Kidney tubule cell (primary cell): ENCODE measurements at regions not wholly inside any gene's neighbourhood (a gene's known extent, or its start where the extent isn't known, plus 50 kb on each side); places are given as distances from the start of the nearest gene placed in this dataset.

Source experiments
- DNase-seq: peaks from one replicate; pipeline ENCODE4 v3.0.0-alpha.2; 2018; ENCODE audit warnings: low spot score

DNA sequence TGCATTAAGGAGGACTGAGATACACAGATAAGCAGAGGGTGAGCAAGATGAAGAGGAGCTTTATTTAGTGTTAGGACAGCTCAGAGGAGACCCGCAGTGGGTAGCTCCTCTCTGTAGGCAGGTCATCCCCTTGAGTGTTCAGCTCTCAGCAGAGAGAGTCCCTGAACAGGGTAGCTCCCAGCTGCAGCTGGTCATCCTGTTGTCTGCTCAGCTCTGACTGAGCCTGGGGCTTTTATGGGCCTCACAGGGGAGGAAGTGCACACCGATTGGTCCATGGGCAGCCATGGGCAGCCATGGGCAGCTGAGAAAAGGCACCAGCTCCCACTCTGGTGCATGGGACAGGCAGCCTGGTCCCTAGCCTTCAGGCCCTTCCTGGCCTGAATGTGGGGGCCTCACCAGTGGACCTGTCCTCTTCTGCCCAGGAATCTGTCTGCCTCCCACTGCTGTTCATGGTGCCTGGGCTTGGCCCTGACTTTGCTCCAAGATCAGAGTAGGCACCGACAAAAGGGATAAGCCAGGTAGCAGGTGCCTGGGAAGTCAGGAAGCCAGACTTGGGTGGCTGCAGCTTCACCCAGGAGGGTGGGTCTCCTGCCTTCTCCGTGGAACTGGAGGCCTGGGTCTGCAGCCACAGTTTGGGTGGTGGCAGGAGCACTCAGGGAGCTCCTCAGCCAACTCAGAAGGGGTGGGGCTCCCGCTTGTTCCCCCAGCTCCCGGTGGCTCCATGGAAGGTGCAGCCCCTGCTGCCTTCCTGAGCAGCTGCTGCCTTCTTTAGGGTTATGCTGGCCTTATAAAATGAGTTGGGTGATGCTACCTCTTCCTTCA lies 54.7 kb downstream of the MYEOV start:
- DNase-seq, result no peak

DNA sequence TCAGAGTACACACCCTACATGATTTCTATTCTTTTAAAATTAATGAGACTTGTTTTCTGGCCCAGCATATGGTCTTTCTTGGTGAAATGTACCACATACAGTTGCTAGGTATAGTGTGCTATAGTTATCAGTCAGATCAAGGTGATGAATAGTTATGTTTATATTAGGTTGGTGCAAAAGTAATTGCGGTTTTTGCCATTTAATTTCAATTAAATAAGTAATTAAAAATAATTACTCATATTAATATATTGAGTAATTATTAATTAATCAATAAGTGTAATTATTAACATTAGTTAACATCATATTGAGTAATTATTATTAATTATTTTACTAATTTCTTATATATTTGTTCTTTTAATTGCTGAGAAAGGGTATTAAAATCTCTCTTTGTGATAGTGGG lies 56.1 kb downstream of the MYEOV start:
- DNase-seq, result no peak

DNA sequence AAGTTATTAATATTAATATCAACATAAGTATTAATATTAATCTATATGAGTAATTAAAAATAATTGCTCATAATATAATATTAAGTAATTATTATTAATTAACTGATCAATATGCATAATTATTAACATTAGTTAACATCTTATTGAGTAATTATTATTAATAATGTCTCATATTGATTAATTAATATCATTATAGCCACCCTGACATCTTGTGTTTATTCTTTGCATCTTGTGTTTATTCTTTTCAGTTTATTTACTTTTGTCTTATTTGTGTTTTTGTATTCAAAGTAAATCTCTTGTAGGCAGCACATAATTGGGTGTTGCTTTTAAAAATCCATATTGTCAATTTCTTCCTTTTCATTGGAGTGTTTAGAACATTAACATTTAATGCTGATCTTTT lies 56.6 kb downstream of the MYEOV start:
- no peak for DNase-seq

DNA sequence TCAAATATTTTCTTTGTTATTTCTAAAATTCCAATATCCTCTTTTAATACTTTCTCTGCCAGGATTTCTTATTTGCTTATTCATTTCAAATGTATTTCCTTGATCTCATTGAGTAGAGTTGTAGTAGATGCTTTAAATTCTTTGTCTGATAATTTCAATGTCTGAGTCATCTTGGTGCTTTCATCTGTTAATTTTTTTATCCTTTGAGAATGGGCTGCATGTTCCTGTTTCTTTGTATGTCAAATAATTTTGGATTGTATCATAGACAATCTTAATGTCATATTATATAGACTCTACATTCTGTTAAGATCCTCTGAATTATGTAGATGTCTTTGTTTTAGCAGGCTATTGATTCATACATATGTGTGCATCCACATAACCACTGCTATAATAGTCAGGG lies 57.5 kb downstream of the MYEOV start:
- DNase-seq, result peak; percentile 83

DNA sequence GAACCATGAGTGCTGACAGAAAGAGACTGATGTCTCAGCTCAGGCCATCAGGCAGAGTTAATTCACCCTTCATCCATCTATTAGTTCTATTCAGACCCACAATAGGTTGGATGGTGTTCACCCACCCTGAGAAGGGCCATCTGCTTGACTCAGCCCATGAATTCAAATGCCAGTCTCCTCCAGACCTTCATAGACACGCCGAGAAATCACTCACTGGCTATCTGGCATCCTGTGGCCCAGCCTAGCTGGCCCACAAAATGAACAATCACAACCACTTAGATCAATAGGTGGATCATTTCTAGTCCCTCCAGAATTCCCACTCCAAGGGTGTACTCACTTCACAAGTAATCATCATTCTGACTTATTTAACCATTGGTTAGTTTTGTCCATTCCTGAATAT lies 58.2 kb downstream of the MYEOV start:
- peak; percentile 74 for DNase-seq

DNA sequence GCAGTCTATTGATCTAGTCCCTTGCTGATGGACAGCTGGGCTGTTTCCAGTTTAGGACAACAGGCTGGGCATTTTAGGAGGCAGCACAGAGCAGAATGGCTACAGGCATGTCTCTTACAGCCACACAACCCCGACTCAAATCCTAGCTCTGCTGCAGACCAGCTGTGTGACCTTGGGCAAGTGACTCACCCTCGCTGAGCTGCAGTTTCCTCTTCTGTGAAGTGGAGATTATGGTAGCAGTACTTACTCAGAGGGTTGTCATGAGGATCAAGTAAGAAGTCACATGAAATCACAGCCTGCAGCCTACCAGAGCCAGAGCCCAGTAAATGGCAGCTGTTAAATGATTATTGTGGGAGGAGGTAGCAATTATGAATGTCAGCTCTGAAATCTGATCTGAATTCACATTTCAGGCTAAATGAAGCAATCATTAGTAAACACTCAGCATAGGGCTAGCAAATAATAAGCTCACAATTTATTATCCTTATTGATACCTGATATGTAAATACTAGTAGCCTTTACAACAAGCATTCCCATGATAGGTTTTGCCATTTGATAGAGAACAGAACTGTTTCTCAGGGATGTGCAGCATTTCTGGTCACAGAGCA lies 58.9 kb downstream of the MYEOV start:
- DNase-seq, result peak; percentile 97

DNA sequence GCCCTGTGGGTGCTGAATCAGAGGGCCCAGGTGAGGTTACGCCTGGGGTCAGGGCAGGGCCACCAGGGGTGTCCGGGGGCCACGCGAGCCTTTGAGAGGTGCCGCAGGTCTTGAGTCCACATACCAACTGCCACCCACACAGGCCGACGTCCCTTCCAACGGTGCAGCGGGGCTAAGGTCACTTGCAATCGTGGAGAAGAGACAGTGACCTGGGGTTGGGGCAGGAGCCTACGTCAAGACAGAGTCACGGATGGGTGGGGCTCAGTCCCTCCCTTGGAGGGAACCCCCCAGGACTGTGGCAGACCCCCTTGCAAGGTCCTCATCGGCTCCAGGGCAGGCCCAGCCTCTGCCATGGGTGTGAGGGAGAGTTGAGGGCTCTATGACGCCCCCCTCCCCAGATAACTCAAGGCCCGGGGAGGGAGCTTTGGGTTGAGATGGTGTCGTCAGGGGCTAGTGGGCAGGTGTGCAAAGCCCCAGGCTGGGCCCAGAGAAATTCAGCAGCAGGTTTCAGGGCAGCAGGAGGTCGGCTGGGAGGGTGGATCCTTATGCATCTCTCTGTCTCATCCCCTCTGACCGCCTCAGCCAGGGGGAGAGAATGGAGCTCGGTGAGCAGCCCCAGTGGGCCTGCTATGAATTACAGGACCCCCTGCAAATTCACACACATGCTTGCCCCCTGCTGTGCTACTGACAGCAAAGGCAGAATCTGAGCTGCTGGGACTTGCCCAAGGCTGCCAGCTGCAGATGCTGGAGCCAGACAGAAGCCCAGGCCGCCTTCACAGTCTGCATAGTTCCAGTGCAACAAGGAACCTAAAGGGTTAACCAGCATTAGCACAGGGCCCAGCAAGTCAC lies 60.0 kb downstream of the MYEOV start:
- DNase-seq, result no peak

DNA sequence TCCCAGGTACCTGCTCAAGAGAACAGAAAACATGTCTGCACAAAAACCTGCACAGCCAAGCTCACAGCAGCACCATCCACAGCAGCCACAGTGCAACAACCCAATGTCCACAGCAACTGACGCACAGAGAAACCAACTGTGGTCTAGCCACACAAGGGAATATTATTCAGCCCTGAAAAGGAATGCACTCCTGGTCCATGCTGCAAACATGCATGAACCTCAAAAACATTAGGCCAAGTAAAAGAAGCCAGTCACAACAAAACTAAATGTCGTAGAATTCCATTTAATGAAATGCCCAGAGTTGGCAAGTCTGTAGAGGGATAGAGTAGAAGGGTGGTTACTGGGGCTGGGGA lies 60.6 kb downstream of the MYEOV start:
- DNase-seq, result no peak

DNA sequence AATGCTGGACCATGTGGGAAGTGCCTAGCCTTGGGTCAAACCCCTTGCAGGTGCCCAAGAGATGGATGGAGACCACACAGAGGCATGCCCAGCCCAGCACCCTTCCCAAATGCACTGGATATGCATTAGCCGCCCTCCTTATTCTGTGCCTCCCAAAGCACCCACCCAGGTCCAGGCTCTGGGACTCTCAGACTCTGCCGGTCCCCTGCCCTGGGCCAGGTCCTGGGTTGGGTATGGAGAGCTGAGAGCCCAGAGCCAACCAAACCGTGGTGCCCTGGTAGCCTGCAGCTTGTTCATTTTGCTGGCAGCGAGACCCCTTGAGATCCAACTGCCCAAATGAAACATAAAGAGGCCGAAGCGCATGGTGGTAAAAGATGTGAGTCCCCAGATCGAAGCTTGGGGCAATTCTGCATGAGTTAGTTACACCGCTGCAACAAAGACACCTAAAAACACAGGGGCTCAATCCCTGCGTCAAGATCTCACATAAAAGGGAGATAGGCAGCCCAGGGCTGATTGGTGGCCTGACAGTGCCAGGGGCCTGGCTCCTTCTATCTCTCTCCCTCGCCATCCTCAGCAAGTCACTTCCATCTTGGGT lies 61.5 kb downstream of the MYEOV start:
- DNase-seq, result no peak

DNA sequence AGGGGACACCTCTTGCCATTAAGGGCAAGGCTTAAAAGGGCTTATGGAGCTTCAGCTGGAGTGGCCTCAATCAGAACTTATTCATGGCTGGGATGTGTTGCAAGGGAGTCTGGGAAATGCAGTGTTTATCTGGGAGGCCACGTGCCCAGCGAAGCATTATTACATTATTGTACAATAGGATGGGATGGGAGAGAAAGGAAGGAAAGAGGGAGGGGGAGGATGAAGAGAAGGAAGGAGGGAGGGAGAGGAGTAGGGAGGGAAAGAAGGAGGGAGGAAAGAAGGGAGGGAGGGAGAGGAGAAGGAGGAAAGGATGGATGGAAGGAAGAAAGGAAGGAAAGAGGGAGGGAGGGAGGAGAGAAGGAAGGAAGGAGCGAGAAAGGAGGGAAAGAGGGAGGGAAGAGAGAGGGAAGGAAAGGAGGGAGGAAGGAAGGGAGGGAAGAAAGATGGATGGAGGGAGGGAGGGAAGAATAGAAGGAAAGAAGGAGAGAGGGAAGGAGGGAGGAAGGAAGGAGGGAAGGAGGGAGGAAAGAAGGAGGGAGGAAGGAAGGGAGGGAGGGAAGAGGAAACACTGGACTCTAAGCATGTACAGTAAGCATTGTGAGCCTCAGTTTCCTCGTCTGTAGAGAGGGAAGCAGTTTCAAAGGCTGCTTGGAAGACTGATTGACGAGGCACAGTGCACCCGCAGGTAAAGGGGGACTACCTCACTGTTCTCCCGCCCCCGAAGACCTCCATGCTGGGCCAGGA lies 62.2 kb downstream of the MYEOV start:
- no peak for DNase-seq

DNA sequence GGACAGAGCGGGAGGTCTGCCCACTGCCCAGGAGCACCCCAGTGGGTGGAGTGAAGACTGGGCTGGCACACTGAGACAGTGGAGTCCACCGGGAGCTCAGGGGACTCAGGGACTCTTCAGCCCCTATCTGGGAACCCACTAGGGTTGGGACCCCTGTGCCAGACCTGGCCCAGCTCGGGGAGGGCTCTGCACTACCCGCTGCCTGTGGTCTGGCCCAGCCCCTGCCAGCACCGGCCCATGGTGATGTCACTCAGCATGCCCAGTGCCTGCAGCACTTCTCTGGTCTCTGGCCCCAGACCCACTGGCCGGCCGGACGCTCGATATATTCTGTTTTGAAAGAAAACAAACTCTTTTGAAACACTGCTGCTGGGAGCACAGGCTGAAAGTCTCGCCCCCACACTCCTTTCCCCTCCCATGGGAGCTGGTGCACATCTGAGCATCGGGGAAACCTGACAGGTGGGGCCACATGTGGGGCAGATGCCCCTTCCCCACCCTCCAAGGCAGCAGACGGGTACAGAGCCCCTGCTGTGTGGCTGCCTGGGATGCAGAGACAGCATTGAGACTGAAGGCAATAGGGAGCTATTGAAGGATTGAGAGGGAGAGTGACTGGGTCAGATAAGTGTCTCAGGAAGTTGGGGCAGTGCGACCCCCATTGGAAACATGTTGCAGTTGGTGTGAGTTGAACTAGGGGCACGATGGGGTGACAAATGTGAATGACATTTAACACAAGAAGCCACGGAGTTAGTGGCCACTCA lies 62.9 kb downstream of the MYEOV start:
- DNase-seq, result no peak

DNA sequence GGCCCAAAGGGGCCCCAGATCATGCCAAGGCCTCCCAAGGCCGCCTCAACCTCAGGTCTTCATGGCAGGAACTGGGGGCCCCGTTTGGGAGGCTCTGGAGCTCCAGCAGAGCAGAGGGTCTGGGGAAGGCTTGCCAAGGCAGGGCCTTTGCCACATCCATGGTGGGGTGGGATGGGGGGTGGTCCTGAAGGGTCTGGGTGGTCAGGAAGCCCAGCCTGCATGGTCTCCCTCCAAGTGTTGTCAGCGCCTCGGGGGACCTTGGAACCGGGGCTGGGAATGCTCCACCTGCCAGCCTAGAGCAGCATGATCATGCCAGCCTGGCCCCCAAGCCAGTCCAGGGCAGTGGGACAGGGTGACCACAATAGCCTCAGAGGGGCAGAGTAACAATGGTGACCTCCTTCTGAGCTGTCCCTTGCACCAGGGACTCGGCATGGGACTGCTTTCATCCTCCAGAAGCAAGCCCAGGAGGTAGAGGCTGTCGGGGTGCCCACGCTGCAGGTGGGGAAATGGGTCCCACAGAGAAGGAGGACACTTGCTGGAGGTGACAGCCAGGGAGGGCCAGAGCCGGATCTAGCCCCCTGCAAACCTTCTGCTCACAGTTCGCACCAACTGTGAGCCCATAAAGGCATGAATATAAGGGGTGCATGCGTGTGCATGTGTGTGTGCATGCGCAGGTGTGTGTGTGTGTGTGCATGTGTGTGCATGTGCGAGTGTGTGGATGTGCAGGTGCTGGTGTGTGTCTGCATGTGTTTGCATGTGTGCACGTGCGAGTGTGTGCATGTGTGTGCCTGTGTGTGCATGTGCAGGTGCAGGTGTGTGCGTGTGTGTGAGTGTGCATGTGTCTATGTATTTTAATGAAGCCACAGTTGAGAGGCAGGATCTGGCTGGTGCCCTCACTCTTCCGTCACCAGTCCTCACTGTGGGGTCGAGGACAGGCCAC lies 63.8 kb downstream of the MYEOV start:
- no peak for DNase-seq

DNA sequence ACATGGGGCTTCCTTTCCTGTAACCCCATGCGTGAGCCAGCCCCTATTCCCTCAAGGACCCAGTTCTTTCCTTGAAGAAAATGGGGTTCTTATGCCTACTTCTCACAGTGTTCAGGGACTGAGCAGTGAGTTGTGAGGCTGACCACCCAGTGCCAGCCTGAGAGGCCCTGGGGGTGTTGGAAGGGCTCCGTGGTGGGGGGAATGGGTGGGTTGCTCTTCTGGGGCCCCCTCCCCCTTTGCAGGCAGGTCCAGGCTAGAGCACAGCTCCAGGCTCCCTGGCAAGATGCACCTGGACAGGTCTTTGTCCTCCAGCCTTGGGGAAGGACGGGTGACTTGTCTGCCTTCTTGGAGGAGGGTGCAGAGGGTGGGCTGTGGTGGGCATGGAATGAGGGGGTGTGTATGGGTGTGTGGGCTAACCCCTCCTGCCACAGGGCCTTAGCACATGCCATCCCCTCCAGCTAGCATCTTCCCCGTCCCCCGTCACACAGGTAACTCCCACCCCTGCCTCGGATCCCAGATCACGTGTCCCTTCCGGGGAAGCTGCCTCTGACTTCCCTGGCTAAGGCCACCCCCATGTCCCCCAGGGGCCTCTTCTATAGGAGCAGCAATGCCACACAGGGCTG lies 64.6 kb downstream of the MYEOV start:
- DNase-seq, result no peak

DNA sequence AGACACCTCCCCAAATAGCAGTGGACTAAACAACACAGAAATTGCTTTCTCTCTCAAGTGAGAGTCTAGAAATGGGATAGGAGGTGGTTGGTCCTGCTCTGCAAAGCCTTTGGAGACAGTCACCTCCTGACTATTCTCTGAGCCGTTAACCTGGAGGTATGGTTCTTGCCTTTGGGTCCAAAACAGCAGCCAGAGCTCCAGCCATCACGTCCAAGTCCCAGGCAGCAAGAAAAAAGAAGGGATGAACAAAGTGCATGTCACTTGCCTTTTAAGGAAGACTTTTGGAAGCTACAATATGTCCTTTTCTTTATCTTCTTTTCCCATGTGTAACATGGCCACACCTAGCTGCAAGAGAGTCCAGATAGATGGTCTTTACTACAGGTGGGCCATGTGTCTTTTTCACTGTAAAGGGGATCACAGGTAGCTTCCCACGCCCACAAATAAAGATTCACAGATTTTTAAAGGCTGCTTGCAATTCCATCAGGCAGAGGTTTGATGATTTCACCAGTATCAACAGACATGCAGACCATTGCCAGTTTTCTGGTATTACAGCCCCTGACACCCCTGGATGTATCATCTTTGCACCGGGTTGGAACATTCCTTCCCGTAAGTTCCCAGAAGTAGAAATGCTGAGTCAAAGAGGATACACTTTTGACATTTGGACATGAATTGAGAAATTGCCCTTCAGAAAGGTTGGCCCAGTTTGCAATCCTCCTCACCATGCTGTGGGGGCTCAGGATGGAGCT lies 66.0 kb downstream of the MYEOV start:
- DNase-seq, result no peak

DNA sequence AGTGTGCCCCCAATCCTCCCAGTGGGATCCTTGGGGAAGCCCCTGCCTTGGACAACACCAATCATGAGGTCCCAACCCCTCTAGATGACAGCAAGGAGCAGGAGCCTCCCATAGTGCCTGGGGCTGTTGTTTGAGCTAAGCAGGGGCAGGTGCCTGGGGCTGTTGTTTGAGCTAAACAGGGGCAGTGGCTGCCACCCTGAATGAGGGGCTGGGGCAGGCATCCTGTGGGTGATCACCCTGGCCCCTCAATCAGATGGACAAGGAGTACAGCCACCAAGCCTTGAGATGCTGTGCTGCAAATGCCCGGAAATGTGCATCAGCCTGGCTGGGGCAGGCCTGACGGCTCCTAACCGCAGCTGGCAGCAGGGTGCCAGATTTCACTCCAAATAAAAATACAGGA lies 66.7 kb downstream of the MYEOV start:
- DNase-seq, result no peak

DNA sequence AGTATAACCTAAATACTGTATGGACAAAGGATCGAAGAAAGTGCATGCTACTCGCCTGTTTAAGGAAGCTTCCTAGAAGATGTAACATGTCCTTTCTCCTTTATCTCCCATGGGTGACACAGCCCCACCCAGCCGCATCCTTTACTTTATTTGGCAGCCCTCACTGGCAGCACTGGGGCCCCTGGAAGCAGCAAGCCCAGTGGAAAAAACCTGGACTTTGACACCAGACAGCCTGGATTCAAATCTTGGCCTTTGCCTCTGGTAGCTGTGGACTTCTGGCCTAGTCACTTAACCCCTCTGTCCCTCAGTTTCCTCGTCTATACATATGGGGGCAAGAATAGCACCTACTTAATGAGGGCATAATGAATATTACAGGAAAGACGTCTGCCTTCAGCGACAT lies 67.1 kb downstream of the MYEOV start:
- DNase-seq, result no peak

DNA sequence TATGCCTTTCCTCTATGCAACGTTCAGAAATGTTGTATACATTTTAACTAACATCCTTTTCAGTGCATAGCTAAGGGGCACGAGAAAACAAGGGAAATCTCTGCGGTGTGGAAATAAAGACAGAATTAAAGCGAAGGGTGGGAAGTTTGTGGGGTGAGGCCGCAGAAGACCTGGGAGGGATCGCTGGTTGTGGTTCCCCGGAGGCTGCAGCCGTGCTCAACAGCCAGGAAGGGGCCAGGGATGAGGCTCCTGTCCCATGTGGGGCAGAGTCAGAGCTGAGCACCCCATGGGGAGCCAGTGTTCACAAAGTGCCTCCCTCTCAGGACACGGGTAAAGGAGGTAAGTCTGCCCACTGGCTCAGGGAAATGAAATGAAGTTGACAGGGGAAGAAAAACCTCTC lies 67.5 kb downstream of the MYEOV start:
- no peak for DNase-seq

DNA sequence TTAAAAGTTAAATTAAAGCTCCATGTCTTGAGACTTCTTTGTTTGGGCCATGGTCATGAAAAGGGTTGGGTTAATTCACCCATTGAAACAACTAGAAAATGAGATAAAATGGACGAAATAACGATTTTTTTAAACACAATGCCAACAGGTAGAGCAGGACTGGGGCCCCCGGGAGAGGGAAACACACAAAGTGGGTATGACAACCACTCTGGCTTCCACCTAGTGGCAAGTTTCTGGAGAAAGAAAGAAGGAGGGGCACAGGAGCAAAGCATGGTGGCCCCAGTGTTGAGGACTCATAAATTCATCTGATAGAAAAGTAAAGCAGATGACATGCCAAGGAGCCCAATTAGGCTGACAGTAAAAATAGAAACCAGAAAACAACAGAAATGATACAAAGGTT lies 68.4 kb downstream of the MYEOV start:
- DNase-seq, result no peak

DNA sequence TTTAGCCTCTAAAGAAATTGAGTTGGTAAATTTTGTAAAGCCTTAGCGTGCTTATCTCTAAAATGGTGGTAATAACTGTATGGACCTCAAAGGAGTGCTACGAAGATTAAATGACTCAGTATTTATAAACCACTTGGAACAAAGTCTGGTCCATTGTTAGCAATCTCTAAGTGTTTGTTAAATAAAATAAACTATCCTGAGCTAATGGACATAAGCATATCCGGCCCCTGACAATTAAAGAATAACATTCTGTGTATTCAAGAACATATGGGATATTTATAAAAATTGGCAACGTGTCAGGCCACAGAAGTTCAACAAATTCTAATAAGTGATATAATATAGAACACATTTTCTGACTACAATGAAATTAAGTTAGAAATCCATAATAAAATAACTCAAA lies 71.0 kb downstream of the MYEOV start:
- no peak for DNase-seq
